HEK293 (cell line): ENCODE measurements at regions not wholly inside any gene's neighbourhood (a gene's known extent, or its start where the extent isn't known, plus 50 kb on each side); places are given as distances from the start of the nearest gene placed in this dataset.
A peak's percentile ranks its signal among the peaks of the same experiment; 100 is the strongest.

Source experiments
- CTCF ChIA-PET: fragments of 350-600 bp; formaldehyde crosslinking; extraction: SDS; loops from one replicate; lab custom pipeline; 2021; ENCODE audit warnings: antibody characterized with exemption; lab: Yijun Ruan, JAX
- POLR2A ChIA-PET: fragments of 300-600 bp; formaldehyde crosslinking; extraction: SDS; loops from one replicate; lab custom pipeline; 2020; ENCODE audit warnings: antibody characterized with exemption, inconsistent platforms; lab: Yijun Ruan, JAX
- H3K27ac ChIP-seq: fragments of 200-500 bp; sonication (Bioruptor generic); 2 replicates; pipeline ENCODE4 v1.5.1; 2014; ENCODE audit warnings: low read depth, low read length, control low read depth, inconsistent platforms; ENCODE audit errors: extremely low read depth
- H3K36me3 ChIP-seq, 2 experiments: fragments of 200-500 bp in 1 of 2; sonication (Bioruptor generic) in 1 of 2; 1 replicate in 1 of 2; 2 replicates in 1 of 2; pipeline ENCODE4 v1.5.1; 2014 to 2017; ENCODE audit warnings: inconsistent platforms in 2 of 2, low read length in 2 of 2; ENCODE audit not compliant: control insufficient read depth in 2 of 2, insufficient read depth in 1 of 2
- H3K4me1 ChIP-seq: fragments of 200-500 bp; sonication (Bioruptor generic); 2 replicates; pipeline ENCODE4 v1.5.1; 2014; ENCODE audit warnings: mild to moderate bottlenecking, low read length, inconsistent platforms; ENCODE audit not compliant: control insufficient read depth, insufficient read depth
- H3K4me3 ChIP-seq: 2 replicates; pipeline ENCODE4 v1.5.1; 2011; ENCODE audit warnings: low read depth, mild to moderate bottlenecking, control low read depth, low read length, moderate library complexity
- H3K9me3 ChIP-seq: fragments of 200-500 bp; sonication (Bioruptor generic); 2 replicates; pipeline ENCODE4 v1.5.1; 2014; ENCODE audit warnings: low read depth, low read length, inconsistent platforms; ENCODE audit not compliant: control insufficient read depth, insufficient read depth
- BCL11A ChIP-seq: fragments of 450-650 bp; formaldehyde crosslinking; IDR thresholded peaks from 2 replicates; pipeline ENCODE4 v1.5.1; 2016; ENCODE audit warnings: low read depth, missing biosample characterization, missing genetic modification characterization
- KLF1 ChIP-seq: fragments of 450-650 bp; formaldehyde crosslinking; IDR thresholded peaks from 2 replicates; pipeline ENCODE4 v1.5.1; 2016; ENCODE audit warnings: missing biosample characterization, missing genetic modification characterization
- MEIS1 ChIP-seq: sonication (generic); formaldehyde crosslinking; IDR thresholded peaks from 2 replicates; pipeline ENCODE4 v1.8.1; 2022; ENCODE audit warnings: missing genetic modification reagents, mild to moderate bottlenecking, borderline replicate concordance
- MYNN ChIP-seq: fragments of 450-650 bp; formaldehyde crosslinking; IDR thresholded peaks from 2 replicates; pipeline ENCODE4 v1.5.1; 2016; ENCODE audit warnings: missing biosample characterization, missing genetic modification characterization, borderline replicate concordance
- MZF1 ChIP-seq: fragments of 450-650 bp; formaldehyde crosslinking; IDR thresholded peaks from 2 replicates; pipeline ENCODE4 v1.5.1; 2017; ENCODE audit warnings: missing biosample characterization, missing genetic modification characterization, borderline replicate concordance
- PRDM1 ChIP-seq: fragments of 450-650 bp; formaldehyde crosslinking; IDR thresholded peaks from 2 replicates; pipeline ENCODE4; 2016; ENCODE audit warnings: missing biosample characterization, missing genetic modification characterization
- SP3 ChIP-seq: fragments of 450-650 bp; formaldehyde crosslinking; IDR thresholded peaks from 2 replicates; pipeline ENCODE4 v1.5.1; 2016; ENCODE audit warnings: missing biosample characterization, missing genetic modification characterization
- ZBTB7A ChIP-seq: fragments of 450-650 bp; formaldehyde crosslinking; IDR thresholded peaks from 2 replicates; pipeline ENCODE4 v1.5.1; 2016; ENCODE audit warnings: low read depth, missing biosample characterization, missing genetic modification characterization
- ZFP41 ChIP-seq: fragments of 450-650 bp; formaldehyde crosslinking; IDR thresholded peaks from 2 replicates; pipeline ENCODE4 v1.5.1; 2016; ENCODE audit warnings: missing biosample characterization, missing genetic modification characterization, borderline replicate concordance
- ZIC2 ChIP-seq: fragments of 450-650 bp; formaldehyde crosslinking; IDR thresholded peaks from 2 replicates; pipeline ENCODE4 v1.5.1; 2016; ENCODE audit warnings: missing biosample characterization, missing genetic modification characterization
- ZNF10 ChIP-seq: fragments of 450-650 bp; formaldehyde crosslinking; IDR thresholded peaks from 2 replicates; pipeline ENCODE4 v1.5.1; 2017; ENCODE audit warnings: missing biosample characterization, missing genetic modification characterization
- ZNF223 ChIP-seq: fragments of 450-650 bp; formaldehyde crosslinking; IDR thresholded peaks from 2 replicates; pipeline ENCODE4 v1.5.1; 2016; ENCODE audit warnings: missing biosample characterization, missing genetic modification characterization
- ZNF274 ChIP-seq, 2 experiments: fragments of 200-500 bp in 1 of 2; fragments of 450-650 bp in 1 of 2; sonication (Bioruptor generic) in 1 of 2; formaldehyde crosslinking in 1 of 2; IDR thresholded peaks; 2 replicates each; pipeline versions ENCODE4 v1.5.1 to v1.6.1; 2014 to 2016; ENCODE audit warnings: borderline replicate concordance in 1 of 2, inconsistent platforms in 1 of 2, low read length in 1 of 2, missing biosample characterization in 1 of 2, missing genetic modification characterization in 1 of 2
- ZNF473 ChIP-seq: fragments of 450-650 bp; formaldehyde crosslinking; IDR thresholded peaks from 2 replicates; pipeline ENCODE4 v1.5.1; 2017; ENCODE audit warnings: missing biosample characterization, missing genetic modification characterization
- ZNF544 ChIP-seq: fragments of 450-650 bp; formaldehyde crosslinking; IDR thresholded peaks from 2 replicates; pipeline ENCODE4 v1.5.0; 2017; ENCODE audit warnings: missing biosample characterization, missing genetic modification characterization
- ZNF549 ChIP-seq: fragments of 450-650 bp; IDR thresholded peaks from 2 replicates; pipeline ENCODE4 v1.5.1; 2018; ENCODE audit warnings: missing biosample characterization, missing genetic modification characterization, mild to moderate bottlenecking, inconsistent platforms, moderate library complexity
- ZNF555 ChIP-seq: fragments of 450-650 bp; formaldehyde crosslinking; conservative IDR thresholded peaks from 2 replicates; pipeline ENCODE4 v1.5.1; 2017; ENCODE audit warnings: missing biosample characterization, mild to moderate bottlenecking, missing genetic modification characterization, inconsistent platforms
- ZNF558 ChIP-seq: fragments of 450-650 bp; formaldehyde crosslinking; IDR thresholded peaks from 2 replicates; pipeline ENCODE4 v1.5.1; 2016; ENCODE audit warnings: missing biosample characterization, missing genetic modification characterization
- ZNF600 ChIP-seq: fragments of 450-650 bp; formaldehyde crosslinking; IDR thresholded peaks from 2 replicates; pipeline ENCODE4 v1.5.1; 2016; ENCODE audit warnings: missing biosample characterization, missing genetic modification characterization
- ZNF629 ChIP-seq: fragments of 450-650 bp; formaldehyde crosslinking; IDR thresholded peaks from 2 replicates; pipeline ENCODE4 v1.5.1; 2017; ENCODE audit warnings: missing biosample characterization, missing genetic modification characterization
- ZNF664 ChIP-seq: fragments of 450-650 bp; formaldehyde crosslinking; IDR thresholded peaks from 2 replicates; pipeline ENCODE4 v1.5.1; 2016; ENCODE audit warnings: missing biosample characterization, missing genetic modification characterization
- ZNF843 ChIP-seq: fragments of 450-650 bp; formaldehyde crosslinking; IDR thresholded peaks from 2 replicates; pipeline ENCODE4 v1.5.1; 2016; ENCODE audit warnings: missing biosample characterization, missing genetic modification characterization
- TF ChIP-seq, protein P1 (sequence below): fragments of 450-650 bp; IDR thresholded peaks from 2 replicates; pipeline ENCODE4 v1.5.1; 2018; ENCODE audit warnings: missing biosample characterization, mild to moderate bottlenecking, missing genetic modification characterization
- TF ChIP-seq, protein P2 (sequence below): IDR thresholded peaks from 2 replicates; pipeline ENCODE4 v1.6.1; 2011; ENCODE audit warnings: mild to moderate bottlenecking, low read depth, low read length, borderline replicate concordance
- TF ChIP-seq, protein P3 (sequence below): fragments of 450-650 bp; formaldehyde crosslinking; IDR thresholded peaks from 2 replicates; pipeline ENCODE4 v1.5.1; 2017; ENCODE audit warnings: missing biosample characterization, missing genetic modification characterization
- TF ChIP-seq, protein P4 (sequence below): fragments of 450-650 bp; formaldehyde crosslinking; IDR thresholded peaks from 2 replicates; pipeline ENCODE4 v1.5.1; 2016; ENCODE audit warnings: missing biosample characterization, missing genetic modification characterization
- TF ChIP-seq, protein P5 (sequence below): fragments of 450-650 bp; formaldehyde crosslinking; IDR thresholded peaks from 2 replicates; pipeline ENCODE4 v1.5.1; 2017; ENCODE audit warnings: missing biosample characterization, missing genetic modification characterization

DNA sequence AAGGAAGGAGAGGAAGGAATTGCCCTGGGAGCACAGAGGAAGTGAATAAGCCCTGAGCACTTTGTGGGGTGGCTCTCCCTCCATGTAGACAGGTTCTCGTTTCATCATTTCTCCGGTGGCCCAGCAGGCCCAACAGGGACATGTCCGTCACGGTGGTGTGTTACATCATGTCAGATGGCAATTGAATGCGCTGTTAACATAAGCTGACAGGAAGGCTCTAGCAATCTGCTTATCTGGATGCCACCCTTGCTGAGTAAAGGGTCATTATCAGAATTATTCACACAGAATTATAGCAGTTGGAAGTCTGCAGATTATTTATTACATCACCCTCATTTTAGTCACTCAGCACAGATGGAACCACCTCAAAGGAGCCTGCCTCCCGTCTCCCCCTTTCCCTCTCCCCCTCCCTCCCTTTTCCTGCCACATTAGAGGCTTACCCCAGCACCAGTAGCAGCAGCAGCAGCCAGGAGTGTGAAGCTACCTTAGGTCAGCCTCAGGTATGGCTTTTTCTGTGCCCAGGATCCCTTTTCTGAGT is 124.3 kb upstream of the TRIM2 start:
- H3K36me3 ChIP-seq: no peaks in the 10 kb centered on the region
- ChIA-PET CTCF (interaction anchor here (0.6 to 1.2 kb wide), 4 partner anchors 10 to 628 kb away, joined by 3 to 7 read pairs (median 4); no protein-coding TSS in a partner anchor), POLR2A (interaction anchor here (0.5 to 0.7 kb wide), 2 partner anchors 126 to 326 kb away, joined by 3 read pairs; no protein-coding TSS in a partner anchor)
- H3K9me3 ChIP-seq: no peaks in the 10 kb centered on the region
- no peak overlapping the region for H3K27ac ChIP-seq
- no peak overlapping the region for H3K4me3 ChIP-seq
- TF ChIP-seq ZNF600 (no peak), ZNF274 (IDR thresholded peaks at IDR 0.05; ENCODE audit: low read length) (no peak), ZNF274 (tag by site-specific recombination; IDR thresholded peaks at IDR 0.05; ENCODE audit: borderline replicate concordance) (no peak), PRDM1 (tag by site-specific recombination) (no peak), ZIC2 (tag by site-specific recombination) (peak; percentile 45), ZNF10 (tag by site-specific recombination) (no peak), BCL11A (no peak), ZNF629 (tag by site-specific recombination) (no peak), ZNF664 (tag by site-specific recombination) (no peak)
- TF ChIP-seq, protein P1, sequence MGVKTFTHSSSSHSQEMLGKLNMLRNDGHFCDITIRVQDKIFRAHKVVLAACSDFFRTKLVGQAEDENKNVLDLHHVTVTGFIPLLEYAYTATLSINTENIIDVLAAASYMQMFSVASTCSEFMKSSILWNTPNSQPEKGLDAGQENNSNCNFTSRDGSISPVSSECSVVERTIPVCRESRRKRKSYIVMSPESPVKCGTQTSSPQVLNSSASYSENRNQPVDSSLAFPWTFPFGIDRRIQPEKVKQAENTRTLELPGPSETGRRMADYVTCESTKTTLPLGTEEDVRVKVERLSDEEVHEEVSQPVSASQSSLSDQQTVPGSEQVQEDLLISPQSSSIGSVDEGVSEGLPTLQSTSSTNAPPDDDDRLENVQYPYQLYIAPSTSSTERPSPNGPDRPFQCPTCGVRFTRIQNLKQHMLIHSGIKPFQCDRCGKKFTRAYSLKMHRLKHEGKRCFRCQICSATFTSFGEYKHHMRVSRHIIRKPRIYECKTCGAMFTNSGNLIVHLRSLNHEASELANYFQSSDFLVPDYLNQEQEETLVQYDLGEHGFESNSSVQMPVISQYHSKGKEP (tag by site-specific recombination): no peak
- TF ChIP-seq, protein P2, sequence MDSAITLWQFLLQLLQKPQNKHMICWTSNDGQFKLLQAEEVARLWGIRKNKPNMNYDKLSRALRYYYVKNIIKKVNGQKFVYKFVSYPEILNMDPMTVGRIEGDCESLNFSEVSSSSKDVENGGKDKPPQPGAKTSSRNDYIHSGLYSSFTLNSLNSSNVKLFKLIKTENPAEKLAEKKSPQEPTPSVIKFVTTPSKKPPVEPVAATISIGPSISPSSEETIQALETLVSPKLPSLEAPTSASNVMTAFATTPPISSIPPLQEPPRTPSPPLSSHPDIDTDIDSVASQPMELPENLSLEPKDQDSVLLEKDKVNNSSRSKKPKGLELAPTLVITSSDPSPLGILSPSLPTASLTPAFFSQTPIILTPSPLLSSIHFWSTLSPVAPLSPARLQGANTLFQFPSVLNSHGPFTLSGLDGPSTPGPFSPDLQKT: no peak
- TF ChIP-seq, protein P3, sequence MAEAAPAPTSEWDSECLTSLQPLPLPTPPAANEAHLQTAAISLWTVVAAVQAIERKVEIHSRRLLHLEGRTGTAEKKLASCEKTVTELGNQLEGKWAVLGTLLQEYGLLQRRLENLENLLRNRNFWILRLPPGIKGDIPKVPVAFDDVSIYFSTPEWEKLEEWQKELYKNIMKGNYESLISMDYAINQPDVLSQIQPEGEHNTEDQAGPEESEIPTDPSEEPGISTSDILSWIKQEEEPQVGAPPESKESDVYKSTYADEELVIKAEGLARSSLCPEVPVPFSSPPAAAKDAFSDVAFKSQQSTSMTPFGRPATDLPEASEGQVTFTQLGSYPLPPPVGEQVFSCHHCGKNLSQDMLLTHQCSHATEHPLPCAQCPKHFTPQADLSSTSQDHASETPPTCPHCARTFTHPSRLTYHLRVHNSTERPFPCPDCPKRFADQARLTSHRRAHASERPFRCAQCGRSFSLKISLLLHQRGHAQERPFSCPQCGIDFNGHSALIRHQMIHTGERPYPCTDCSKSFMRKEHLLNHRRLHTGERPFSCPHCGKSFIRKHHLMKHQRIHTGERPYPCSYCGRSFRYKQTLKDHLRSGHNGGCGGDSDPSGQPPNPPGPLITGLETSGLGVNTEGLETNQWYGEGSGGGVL (tag by site-specific recombination): peak; percentile 70
- TF ChIP-seq, protein P4, sequence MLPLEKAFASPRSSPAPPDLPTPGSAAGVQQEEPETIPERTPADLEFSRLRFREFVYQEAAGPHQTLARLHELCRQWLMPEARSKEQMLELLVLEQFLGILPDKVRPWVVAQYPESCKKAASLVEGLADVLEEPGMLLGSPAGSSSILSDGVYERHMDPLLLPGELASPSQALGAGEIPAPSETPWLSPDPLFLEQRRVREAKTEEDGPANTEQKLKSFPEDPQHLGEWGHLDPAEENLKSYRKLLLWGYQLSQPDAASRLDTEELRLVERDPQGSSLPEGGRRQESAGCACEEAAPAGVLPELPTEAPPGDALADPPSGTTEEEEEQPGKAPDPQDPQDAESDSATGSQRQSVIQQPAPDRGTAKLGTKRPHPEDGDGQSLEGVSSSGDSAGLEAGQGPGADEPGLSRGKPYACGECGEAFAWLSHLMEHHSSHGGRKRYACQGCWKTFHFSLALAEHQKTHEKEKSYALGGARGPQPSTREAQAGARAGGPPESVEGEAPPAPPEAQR: no peak
- TF ChIP-seq, protein P5, sequence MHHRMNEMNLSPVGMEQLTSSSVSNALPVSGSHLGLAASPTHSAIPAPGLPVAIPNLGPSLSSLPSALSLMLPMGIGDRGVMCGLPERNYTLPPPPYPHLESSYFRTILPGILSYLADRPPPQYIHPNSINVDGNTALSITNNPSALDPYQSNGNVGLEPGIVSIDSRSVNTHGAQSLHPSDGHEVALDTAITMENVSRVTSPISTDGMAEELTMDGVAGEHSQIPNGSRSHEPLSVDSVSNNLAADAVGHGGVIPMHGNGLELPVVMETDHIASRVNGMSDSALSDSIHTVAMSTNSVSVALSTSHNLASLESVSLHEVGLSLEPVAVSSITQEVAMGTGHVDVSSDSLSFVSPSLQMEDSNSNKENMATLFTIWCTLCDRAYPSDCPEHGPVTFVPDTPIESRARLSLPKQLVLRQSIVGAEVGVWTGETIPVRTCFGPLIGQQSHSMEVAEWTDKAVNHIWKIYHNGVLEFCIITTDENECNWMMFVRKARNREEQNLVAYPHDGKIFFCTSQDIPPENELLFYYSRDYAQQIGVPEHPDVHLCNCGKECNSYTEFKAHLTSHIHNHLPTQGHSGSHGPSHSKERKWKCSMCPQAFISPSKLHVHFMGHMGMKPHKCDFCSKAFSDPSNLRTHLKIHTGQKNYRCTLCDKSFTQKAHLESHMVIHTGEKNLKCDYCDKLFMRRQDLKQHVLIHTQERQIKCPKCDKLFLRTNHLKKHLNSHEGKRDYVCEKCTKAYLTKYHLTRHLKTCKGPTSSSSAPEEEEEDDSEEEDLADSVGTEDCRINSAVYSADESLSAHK (tag by site-specific recombination): no peak
- H3K4me1 ChIP-seq: no peaks in the 10 kb centered on the region

DNA sequence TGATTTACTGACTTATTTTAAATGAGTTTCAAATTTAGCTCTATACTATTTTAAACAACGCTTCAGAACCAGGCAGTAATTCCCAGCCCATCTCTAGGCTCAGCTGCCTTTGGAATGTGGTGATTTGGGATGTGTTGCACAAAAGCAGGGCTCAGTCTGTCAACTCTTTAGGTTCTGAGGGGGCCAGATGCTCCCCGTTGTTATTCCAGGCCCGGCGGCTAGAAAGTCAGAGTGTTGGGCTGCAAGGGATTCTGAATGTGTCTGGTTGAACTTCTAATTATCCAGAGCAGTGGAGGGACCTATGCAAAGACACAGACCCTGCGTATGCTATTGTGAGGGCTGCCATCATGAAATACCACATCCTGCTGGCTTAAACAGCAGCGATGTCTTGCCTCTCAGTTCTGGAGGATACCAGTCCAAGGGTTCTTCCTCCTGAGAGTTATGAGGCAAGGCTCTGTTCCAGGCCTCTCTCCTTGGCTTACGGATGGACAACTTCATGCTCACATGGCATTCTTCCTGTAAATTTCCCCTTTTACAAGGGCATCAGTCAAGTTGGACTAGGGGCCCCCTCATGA is 123.2 kb upstream of the TRIM2 start:
- POLR2A ChIA-PET: no interaction called here
- H3K9me3 ChIP-seq: no peaks in the 10 kb centered on the region
- CTCF ChIA-PET: interaction anchor here (0.6 to 5.3 kb wide), 6 partner anchors 45 to 563 kb away, joined by 3 to 101 read pairs (median 4); no protein-coding TSS in a partner anchor
- no peak overlapping the region for H3K4me3 ChIP-seq
- H3K36me3 ChIP-seq: no peaks in the 10 kb centered on the region
- no peaks in the 10 kb centered on the region for H3K4me1 ChIP-seq
- no peak overlapping the region for H3K27ac ChIP-seq
- TF ChIP-seq SP3 (tag by site-specific recombination) (no peak), MZF1 (tag by site-specific recombination) (no peak), ZFP41 (tag by site-specific recombination) (no peak), ZNF555 (tag by site-specific recombination) (no peak), ZNF558 (tag by site-specific recombination) (no peak), ZNF843 (tag by site-specific recombination) (no peak), ZNF473 (no peak), KLF1 (tag by site-specific recombination) (no peak), ZNF223 (tag by site-specific recombination) (no peak), ZNF549 (tag by site-specific recombination) (no peak), ZNF544 (tag by site-specific recombination) (no peak), MEIS1 (CRISPR knock-in tag) (no peak), ZBTB7A (tag by site-specific recombination) (no peak), MYNN (tag by site-specific recombination) (no peak)
